Testis (tissue), 2 donors: ENCODE measurements at regions not wholly inside any gene's neighbourhood (a gene's known extent, or its start where the extent isn't known, plus 50 kb on each side); places are given as distances from the start of the nearest gene placed in this dataset.

Source experiments
- CTCF ChIP-seq, 3 experiments: fragments of 450-650 bp in 2 of 3; fragments of 200-600 bp in 1 of 3; sonication (generic) in 1 of 3; IDR thresholded peaks; one replicate each; pipeline ENCODE4 v1.5.1; 2016 to 2019; ENCODE audit warnings: antibody characterized with exemption in 3 of 3, mild to moderate bottlenecking in 2 of 3, moderate library complexity in 1 of 3
- POLR2A ChIP-seq: fragments of 450-650 bp; IDR thresholded peaks from one replicate; pipeline ENCODE4 v1.6.1; 2017; ENCODE audit warnings: antibody characterized with exemption, mild to moderate bottlenecking, moderate library complexity

- no peak for TF ChIP-seq POLR2A
- no peak for TF ChIP-seq CTCF (IDR thresholded peaks at IDR 0.05)
Measured at GRCh38 chr3:75188962-75189361, 475.2 kb upstream of the FRG2C start.
